NCI-H2227 treated with DMSO at 0.1 percent for 48 hours (cell line): ENCODE measurements at regions not wholly inside any gene's neighbourhood (a gene's known extent, or its start where the extent isn't known, plus 50 kb on each side); places are given as distances from the start of the nearest gene placed in this dataset.
A peak's percentile ranks its signal among the peaks of the same experiment; 100 is the strongest.
"Not testable (repeated sequence)": the region's sequence is repeated elsewhere in the genome, so short reads cannot be mapped to it uniquely, and the experiment has no call there.

Experiments used
- DNase-seq: peaks from one replicate; lab custom pipeline; 2025; lab: John Stamatoyannopoulos, UW

DNA sequence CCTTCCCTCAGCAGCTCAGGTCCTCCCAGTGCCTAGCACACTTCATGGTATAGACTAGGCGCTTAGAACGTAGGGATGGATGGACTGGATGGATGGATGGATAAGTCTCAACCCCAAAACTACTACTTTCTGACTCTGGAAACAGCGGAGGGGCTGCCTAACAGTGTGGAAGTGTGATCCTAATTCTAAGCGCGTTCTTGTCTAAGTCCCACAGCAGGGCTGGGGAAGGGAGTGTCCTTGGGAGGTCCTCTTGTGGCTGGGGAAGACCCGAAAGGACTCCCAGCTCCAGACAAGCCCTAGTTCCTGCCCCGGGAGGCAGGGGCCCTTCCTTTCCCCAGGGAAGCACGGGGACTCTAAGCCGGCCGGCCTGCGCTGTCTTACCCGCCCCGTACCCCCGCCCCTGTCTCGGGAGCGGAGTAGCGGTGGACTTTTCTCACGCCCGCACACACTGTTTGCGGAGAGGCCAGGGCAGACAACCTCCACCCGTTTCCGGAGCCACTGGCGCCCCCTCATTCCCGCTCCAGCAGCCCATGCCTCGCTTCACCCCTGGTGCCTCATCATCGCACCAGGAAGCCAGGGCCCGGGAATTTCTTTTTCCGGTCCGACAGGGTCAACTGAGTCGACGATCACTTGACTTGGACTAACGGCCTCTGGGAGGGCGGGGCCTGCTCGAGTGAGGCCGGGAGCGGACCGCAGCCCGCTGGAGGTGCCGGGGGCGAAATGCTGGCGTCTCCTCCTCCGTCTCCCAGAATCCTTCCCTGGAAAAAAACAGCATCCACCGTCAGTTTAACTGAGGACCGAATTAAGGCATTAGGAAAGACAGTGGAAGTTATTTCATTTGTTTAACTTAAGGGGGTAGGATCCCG is 133.3 kb downstream of the TBC1D2B start:
- peak; percentile 50 for DNase-seq

DNA sequence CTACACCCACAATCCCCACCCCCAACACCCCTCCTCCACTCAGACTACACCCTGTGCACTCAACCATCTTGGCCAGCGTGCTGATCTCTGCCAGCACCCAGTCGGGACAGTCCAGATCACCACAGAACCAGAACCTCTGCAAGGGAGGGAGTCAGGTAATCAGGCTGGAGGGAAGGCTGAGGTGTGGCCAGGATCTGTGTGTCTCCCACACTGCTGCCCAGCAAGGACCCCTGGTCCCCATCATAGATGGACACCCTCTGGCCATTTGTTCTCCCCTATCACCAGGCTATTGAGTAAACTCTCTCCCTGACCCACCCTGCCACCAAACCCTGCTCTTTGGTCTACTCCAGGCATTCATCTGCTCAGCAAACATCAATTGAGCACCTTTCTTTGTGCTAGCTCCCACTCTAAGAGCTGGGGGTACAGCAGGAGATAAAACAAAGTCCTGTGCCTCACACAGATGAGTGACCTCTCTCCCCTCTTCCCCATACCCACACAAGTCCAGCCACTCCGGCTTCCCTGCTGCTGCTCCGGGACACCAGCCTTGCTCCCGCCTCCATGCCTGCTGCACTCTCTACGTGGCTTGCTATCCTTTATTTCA is 134.8 kb downstream of the TBC1D2B start:
- no peak for DNase-seq

DNA sequence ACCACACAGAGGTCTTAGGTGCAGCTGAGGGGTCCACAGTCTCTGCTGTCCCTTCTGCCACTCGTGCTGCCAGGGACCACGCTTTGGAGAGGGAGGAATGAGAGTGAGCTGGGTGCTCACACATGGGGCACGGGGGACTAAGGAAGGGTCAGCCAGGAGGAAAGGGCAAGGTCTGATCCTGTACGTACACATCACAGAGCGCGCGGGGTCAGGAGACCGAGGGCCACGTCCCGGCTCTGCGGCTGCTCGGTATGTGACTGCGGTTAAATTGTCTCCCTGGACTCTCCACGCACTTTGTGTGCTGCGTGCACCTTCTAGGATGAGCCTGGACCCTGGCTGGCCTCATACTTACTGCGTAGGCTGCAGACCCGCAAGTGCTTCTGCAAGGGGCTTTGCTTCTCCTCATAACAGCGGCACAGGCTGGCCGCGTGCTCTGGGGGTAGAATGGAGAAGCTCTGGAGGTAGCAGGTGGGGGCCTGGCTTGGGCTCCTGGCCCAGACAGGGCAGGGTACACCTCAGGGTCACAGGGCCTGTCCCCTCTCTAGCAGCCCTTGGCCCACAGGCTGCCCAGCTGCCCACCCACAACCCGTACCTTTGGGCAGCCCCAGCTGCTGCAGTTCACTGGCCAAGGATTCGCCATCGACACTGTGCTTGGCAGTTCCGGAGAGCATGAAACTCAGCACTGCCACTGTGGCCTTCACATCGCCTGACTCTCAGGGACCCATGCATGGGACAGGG is 136.3 kb downstream of the TBC1D2B start:
- DNase-seq: not testable (repeated sequence)

DNA sequence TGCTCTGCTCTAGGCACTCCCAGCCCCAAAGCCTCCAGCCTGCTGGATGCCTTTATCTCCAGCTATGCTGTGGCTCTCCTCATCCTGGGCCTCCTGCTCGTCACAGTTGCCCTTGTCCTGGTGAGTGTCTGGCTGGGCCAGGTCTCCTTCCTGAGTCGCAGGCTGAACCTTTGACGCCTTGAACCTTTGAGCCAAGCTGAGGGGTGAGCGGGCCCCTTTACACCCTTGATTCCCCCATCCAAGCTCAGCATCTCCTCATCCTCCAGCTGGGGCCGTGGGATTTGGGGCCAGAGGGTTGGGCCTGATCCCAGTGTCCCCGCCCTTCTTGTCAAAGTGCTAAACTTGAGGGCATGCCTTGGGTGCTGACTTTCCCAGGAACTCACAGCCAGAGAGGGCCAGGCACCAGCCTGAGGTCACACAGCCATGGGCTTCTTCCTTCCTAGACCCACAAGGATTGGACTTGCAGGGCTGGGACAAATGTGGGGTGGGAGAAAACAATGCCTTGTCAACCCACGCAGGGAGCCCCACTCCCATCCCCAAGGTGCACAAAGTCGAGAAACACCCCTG is 137.0 kb downstream of the TBC1D2B start:
- no peak for DNase-seq

DNA sequence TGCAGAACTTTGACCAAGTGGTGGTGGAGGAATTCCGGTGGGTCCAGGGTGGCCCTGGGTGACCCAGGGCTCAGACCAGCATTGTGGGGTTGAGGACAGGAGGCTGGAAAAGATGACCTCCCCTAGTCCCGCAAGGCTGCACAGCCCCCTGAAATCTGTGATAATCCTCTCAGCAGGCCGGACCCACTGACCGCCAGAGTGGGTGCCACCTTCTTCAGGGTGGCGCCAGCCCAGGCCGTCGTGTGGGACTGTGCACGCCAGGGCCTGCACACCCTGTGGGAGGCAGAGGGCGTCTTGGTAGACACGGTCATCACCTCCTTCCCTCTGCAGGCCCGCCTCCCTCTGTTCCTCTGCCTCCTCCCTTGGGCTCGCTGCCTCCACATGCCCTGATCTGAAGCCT is 137.7 kb downstream of the TBC1D2B start:
- no peak for DNase-seq

DNA sequence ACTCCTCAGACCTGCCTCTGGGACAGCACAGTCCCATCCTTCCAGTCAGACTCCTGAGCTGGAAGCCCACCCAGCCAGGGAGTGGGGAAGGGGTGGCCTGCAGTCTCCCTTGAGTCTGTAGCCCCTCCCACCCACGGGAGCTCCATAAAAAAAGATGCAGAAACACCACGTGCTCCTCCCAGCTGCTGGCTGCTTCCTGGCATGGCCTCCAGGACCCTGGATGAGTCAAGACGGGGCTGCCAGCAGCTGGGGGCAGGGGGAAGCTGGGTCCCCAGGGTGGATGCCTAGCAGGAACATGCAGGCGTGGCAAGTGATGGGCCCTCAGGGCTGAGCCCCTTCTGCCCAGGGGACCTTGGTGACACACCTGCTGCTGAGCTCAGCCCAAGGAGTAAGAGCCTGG is 138.5 kb downstream of the TBC1D2B start:
- DNase-seq: not testable (repeated sequence)

- DNase-seq: not testable (repeated sequence)
Observed at GRCh38 chr15:77938546-77938945, 139.0 kb downstream of the TBC1D2B start.

DNA sequence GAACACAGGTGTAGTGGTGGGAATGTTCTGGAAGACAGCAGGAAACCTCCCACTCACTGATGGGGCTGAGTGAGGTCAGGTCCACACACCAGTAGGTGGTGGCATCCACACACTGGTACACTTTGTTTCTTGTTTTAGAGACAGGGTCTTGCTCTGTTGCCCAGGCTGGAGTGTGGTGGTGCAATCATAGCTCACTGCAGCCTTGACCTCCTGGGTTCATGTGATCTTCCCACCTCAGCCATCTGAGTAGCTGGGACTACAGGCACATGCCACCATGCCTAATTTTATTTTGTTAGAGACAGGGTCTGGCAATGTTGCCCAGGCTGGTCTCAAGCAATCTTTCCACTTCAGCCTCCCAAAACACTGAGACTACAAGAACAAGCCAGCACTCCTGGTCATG is 140.9 kb downstream of the TBC1D2B start:
- DNase-seq: not testable (repeated sequence)

DNA sequence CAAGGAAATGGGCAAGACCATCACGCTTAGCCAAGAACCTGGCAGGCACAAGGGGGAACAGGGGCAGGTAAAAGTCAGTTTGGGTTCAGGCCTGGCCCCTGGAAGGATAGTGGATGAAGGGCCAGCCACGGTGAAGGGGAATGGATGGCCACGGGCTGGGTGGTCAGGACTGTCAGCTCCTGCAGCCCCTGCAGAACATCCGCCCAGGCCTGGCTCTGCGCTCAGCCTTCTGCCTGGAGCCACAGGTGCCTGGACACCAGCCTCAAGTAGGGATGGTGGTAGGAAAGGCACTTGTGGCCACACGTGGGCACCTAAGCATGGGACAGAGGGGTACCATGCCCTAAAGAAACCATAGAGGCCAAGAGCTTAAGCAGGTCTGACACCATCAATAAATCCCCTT is 143.0 kb downstream of the TBC1D2B start:
- not testable (repeated sequence) for DNase-seq

DNA sequence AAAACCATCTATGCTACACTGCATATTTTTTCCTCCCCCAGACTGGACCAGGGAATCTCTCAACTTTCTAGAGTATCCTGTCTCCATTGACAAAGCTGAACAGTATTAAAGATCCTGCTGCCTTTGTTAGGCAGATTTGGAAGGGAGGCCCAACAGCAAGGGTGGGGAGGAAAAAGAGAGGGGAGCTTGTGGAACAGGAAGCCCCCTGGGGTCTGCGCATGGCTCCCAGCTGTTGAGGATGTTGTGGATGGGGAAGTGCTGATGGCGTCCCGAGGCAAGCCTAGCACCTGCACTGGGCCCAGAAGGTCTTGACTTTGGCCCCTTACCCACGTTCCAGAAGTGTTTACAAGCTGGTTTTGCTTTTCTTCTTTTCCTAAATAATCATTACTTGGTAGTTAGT is 146.6 kb downstream of the TBC1D2B start:
- not testable (repeated sequence) for DNase-seq

GRCh38 chr15:77930490-77930889 is 147.0 kb downstream of the TBC1D2B start:
- DNase-seq: not testable (repeated sequence)

GRCh38 chr15:77926789-77927188 is 150.7 kb downstream of the TBC1D2B start:
- not testable (repeated sequence) for DNase-seq

DNA sequence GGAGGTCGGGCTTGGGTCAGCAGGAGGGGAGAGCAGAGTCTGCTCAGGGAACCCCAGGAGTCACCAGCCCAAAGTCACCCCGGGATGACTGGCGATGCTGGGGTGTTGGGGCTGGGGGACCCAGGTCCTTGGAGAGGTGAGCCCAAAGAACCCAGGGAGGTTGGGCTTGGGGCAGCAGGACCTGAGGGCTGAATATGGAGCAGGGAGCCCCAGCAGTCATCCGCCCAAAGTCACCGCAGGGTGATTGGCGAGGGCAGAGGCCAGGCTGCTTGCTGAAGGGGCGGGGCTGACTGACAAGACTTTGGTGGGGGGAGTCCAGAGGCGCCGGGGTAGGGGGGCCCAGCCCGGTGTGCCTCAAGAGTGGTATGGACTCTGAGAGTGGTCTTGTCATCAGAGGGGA is 151.2 kb downstream of the TBC1D2B start:
- not testable (repeated sequence) for DNase-seq

- not testable (repeated sequence) for DNase-seq
Observed at GRCh38 chr15:77925101-77925500, 152.4 kb downstream of the TBC1D2B start.

DNA sequence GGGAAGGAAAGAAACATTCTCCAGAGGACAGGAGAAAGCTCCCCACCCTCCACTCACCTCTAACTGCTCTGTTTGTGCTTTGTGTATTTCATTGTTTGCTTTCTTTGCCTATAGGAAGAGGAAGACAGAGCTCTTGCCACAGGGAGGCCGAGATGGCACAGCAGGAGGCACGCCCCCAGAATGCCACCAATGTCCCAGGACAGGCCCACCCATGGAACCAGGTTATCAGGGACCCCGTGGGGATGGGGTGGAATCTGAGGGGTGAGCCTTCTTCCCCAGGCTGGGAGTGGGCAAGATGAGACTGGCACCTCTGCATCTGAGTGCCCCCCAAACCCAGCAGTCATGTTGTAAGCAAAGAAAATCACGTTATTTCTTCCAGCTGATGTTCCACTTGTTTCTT is 155.8 kb downstream of the TBC1D2B start:
- no peak for DNase-seq

GRCh38 chr15:77916966-77917635 is 160.4 kb downstream of the TBC1D2B start:
- DNase-seq: not testable (repeated sequence)

DNA sequence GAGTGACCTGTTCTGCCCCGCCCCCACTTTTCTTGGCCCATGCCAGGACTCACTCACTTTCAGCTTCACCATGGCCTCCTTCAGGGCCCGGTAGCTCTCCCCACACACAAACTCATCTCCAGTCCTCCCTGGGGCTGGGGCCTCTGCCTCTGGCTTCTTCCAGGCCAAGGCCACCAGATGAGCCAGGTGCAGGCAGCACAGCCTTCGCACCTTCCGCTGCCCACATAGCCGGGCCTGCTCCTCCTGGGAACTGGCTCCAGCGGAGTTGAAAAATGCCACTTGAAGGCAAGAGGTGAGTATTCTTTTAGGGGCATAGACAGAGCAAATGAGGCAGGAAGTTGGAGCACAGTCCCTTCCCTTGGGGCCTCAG is 161.6 kb downstream of the TBC1D2B start:
- DNase-seq: not testable (repeated sequence)

DNA sequence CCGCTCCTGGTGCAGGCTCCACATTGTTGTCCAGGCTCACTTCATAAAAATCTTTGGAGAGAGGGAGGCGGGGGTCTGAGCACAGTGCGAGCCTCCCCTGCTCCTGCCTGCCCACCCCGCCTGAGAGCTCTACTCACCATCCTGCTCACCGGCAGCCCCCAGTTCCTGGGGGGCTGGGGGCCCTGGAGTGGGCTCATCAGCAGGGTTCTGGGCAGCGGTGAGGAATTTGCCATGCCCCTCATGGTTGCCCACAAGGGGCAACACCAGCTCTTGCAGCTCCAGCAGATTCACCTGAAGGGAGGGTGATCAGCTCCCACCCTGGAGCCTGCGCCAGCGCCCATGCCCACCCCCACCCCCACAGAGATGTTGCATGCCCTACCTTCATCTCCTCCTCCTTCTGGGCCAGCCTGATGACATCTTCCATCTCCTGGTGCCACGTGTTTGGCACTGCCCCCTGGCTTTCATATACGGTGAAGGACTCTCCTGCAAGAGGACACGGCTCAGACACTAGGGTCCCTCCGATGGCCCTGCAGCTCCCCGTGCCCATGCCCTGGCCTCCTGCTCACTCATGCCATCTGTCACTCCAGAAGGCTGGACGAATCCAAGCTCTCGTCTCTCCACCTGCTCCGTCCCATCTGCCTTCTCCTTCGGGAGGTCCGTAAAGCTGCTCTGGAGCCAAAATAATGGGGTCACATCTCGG is 162.1 kb downstream of the TBC1D2B start:
- no peak for DNase-seq

DNA sequence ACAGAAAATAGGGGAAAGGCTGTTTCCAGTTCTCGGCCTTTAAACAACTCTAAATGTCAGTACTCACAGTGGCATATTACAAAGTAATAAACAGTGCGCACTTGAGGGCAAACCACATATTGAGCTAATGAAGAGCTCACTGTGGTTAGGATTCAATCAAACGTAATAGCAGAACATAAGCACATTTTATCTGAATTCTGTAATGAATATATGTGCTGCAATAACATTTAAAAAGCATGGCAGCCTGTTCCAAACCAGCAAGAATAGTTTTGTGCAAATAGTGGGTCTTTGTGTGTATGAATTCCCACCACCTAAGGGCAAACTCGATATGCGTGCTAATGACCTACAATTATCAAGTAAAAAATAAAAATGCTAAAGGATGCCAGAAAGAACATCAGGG is 163.0 kb downstream of the TBC1D2B start:
- DNase-seq: not testable (repeated sequence)

DNA sequence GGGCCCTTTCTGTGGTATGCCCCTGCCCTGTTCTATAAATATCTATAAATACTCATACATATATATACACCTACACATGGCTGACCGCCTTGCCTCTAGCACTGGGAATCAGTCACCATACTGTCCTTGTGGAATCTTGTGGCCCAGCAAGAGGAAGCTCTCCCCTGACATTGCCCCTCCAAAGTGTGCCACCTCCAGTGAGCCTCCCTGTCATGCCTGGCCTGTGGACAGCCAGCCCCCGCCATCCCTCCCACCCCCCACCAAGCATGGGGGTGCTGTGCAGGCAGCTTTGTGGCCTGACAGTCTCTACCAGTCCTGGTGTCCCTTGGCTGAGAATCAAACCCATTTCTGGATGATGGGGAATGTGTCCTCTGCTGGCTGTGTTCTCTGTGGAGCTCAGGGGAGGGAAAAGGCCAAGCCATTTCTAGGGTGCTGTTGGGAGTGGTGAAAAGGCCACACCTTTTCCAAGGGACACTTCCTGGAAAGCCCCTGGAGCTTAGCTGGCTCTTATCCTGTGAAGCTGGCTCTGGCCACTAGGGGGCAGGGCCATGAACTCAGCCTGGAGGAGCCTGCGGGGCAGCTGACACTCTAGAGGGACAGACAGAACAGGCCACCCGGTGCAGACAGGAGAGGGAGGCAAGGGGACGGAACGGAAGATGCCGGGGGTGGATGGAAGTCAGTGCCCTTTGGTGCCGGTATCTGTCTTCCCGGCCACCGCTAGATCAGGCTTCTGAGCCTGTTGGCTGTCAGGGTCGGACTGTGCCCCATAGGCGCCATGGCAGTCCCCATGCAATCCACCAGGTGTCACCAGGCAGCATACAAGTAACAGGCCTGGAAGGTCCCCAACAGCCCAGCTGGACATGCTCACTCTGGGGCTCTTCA is 167.2 kb downstream of the TBC1D2B start:
- DNase-seq: not testable (repeated sequence)
